Subcutaneous abdominal adipose tissue (tissue), 5 donors: ENCODE measurements at regions not wholly inside any gene's neighbourhood (a gene's known extent, or its start where the extent isn't known, plus 50 kb on each side); places are given as distances from the start of the nearest gene placed in this dataset.

Experiments used
- H3K27ac ChIP-seq: one replicate; pipeline ENCODE4 v1.7.0; 2013; ENCODE audit warnings: low read depth, mild to moderate bottlenecking, inconsistent platforms, low read length, moderate library complexity
- H3K27me3 ChIP-seq, 5 donors: one replicate each; pipeline ENCODE4 v1.7.0; 2013; ENCODE audit warnings: low read length in 5 of 5, inconsistent platforms in 1 of 5; ENCODE audit not compliant: control insufficient read depth in 5 of 5, insufficient read depth in 4 of 5
- H3K36me3 ChIP-seq, 5 donors: one replicate each; pipeline ENCODE4 v1.7.0; 2013; ENCODE audit warnings: low read length in 5 of 5; ENCODE audit not compliant: control insufficient read depth in 5 of 5, insufficient read depth in 5 of 5
- H3K4me1 ChIP-seq, 5 donors: one replicate each; pipeline ENCODE4 v1.7.0; 2013; ENCODE audit warnings: low read length in 5 of 5, mild to moderate bottlenecking in 3 of 5, moderate library complexity in 1 of 5; ENCODE audit not compliant: control insufficient read depth in 5 of 5, insufficient read depth in 5 of 5
- H3K4me3 ChIP-seq, 5 donors: one replicate each; pipeline ENCODE4 v1.7.0; 2013; ENCODE audit warnings: low read length in 5 of 5, low read depth in 1 of 5
- H3K9ac ChIP-seq, 5 donors: one replicate each; pipeline ENCODE4 v1.7.0; 2013; ENCODE audit warnings: low read length in 5 of 5, mild to moderate bottlenecking in 4 of 5, moderate library complexity in 3 of 5
- H3K9me3 ChIP-seq, 5 donors: one replicate each; pipeline ENCODE4 v1.7.0; 2013; ENCODE audit warnings: low read length in 5 of 5; ENCODE audit not compliant: control insufficient read depth in 5 of 5
- donor health status: healthy.
- donor health status: healthy.
- donor health status: healthy.
- donor health status: healthy.
- donor health status: healthy.

GRCh38 chr2:66789741-66790140 lies 354.8 kb downstream of the MEIS1 start:
- no peaks in the 10 kb centered on the region for H3K27me3 ChIP-seq
- H3K4me1 ChIP-seq, result peaks cover 0 to 8% (median 0%) of the 10 kb centered on the region in 5 donors
- no peak overlapping the region for H3K4me3 ChIP-seq
- H3K9ac ChIP-seq, result no peak overlapping the region
- no peaks in the 10 kb centered on the region for H3K36me3 ChIP-seq
- H3K9me3 ChIP-seq, result no peaks in the 10 kb centered on the region
- no peak overlapping the region for H3K27ac ChIP-seq

- no peaks in the 10 kb centered on the region for H3K27me3 ChIP-seq
- no peak overlapping the region for H3K4me3 ChIP-seq
- H3K9me3 ChIP-seq, result no peaks in the 10 kb centered on the region
- H3K27ac ChIP-seq, result no peak overlapping the region
- H3K36me3 ChIP-seq, result no peaks in the 10 kb centered on the region
- no peak overlapping the region for H3K9ac ChIP-seq
- peaks cover 0 to 8% (median 0%) of the 10 kb centered on the region in 5 donors for H3K4me1 ChIP-seq
Measured at GRCh38 chr2:66790651-66791181, 355.8 kb downstream of the MEIS1 start.

GRCh38 chr2:66794070-66794469 lies 359.1 kb downstream of the MEIS1 start:
- H3K27ac ChIP-seq, result no peak overlapping the region
- no peaks in the 10 kb centered on the region for H3K27me3 ChIP-seq
- no peak overlapping the region for H3K4me3 ChIP-seq
- no peaks in the 10 kb centered on the region for H3K36me3 ChIP-seq
- peaks cover 0 to 8% (median 0%) of the 10 kb centered on the region in 5 donors for H3K4me1 ChIP-seq
- H3K9ac ChIP-seq, result no peak overlapping the region
- H3K9me3 ChIP-seq, result no peaks in the 10 kb centered on the region

- Histone ChIP-seq H3K27ac (no peak overlapping the region), H3K4me1 (peaks cover 0 to 8% (median 0%) of the 10 kb centered on the region in 5 donors), H3K9me3 (no peaks in the 10 kb centered on the region), H3K36me3 (no peaks in the 10 kb centered on the region), H3K27me3 (no peaks in the 10 kb centered on the region), H3K4me3 (no peak overlapping the region), H3K9ac (no peak overlapping the region)
Measured at GRCh38 chr2:66794551-66794950, 359.6 kb downstream of the MEIS1 start.

GRCh38 chr2:66802877-66803276 lies 368.0 kb downstream of the MEIS1 start:
- Histone ChIP-seq H3K4me1 (peaks cover 0 to 4% (median 0%) of the 10 kb centered on the region in 5 donors), H3K27me3 (no peaks in the 10 kb centered on the region), H3K36me3 (no peaks in the 10 kb centered on the region), H3K4me3 (no peak overlapping the region), H3K27ac (no peak overlapping the region), H3K9me3 (no peaks in the 10 kb centered on the region), H3K9ac (no peak overlapping the region)

- Histone ChIP-seq H3K9ac (no peak overlapping the region), H3K4me3 (no peak overlapping the region), H3K4me1 (peaks cover 0 to 4% (median 0%) of the 10 kb centered on the region in 5 donors), H3K9me3 (no peaks in the 10 kb centered on the region), H3K36me3 (no peaks in the 10 kb centered on the region), H3K27me3 (no peaks in the 10 kb centered on the region), H3K27ac (no peak overlapping the region)
Measured at GRCh38 chr2:66803726-66804125, 368.8 kb downstream of the MEIS1 start.

GRCh38 chr2:66805016-66805865 lies 370.3 kb downstream of the MEIS1 start:
- Histone ChIP-seq H3K9ac (no peak overlapping the region), H3K27ac (no peak overlapping the region), H3K27me3 (no peaks in the 10 kb centered on the region), H3K36me3 (no peaks in the 10 kb centered on the region), H3K4me3 (no peak overlapping the region), H3K4me1 (peaks cover 0 to 4% (median 0%) of the 10 kb centered on the region in 5 donors), H3K9me3 (no peaks in the 10 kb centered on the region)

- H3K4me3 ChIP-seq, result no peak overlapping the region
- no peak overlapping the region for H3K9ac ChIP-seq
- H3K9me3 ChIP-seq, result no peaks in the 10 kb centered on the region
- no peak overlapping the region for H3K27ac ChIP-seq
- H3K36me3 ChIP-seq, result no peaks in the 10 kb centered on the region
- H3K27me3 ChIP-seq, result no peaks in the 10 kb centered on the region
- H3K4me1 ChIP-seq, result peaks cover 0 to 4% (median 0%) of the 10 kb centered on the region in 5 donors
Measured at GRCh38 chr2:66805968-66806367, 371.0 kb downstream of the MEIS1 start.

GRCh38 chr2:66813525-66813924 lies 378.6 kb downstream of the MEIS1 start:
- H3K36me3 ChIP-seq, result no peaks in the 10 kb centered on the region
- H3K27ac ChIP-seq, result no peak overlapping the region
- no peak overlapping the region for H3K4me3 ChIP-seq
- no peaks in the 10 kb centered on the region for H3K4me1 ChIP-seq
- H3K27me3 ChIP-seq, result no peaks in the 10 kb centered on the region
- H3K9me3 ChIP-seq, result peaks cover 0 to under 1% (median under 1%) of the 10 kb centered on the region in 5 donors
- H3K9ac ChIP-seq, result no peak overlapping the region

GRCh38 chr2:66813976-66814375 lies 379.1 kb downstream of the MEIS1 start:
- H3K4me1 ChIP-seq, result no peaks in the 10 kb centered on the region
- no peak overlapping the region for H3K9ac ChIP-seq
- H3K9me3 ChIP-seq, result peaks cover 0 to 5% (median 3%) of the 10 kb centered on the region in 5 donors
- no peak overlapping the region for H3K4me3 ChIP-seq
- no peak overlapping the region for H3K27ac ChIP-seq
- no peaks in the 10 kb centered on the region for H3K36me3 ChIP-seq
- no peaks in the 10 kb centered on the region for H3K27me3 ChIP-seq
